ENCODE measurements at regions not wholly inside any gene's neighbourhood (a gene's known extent, or its start where the extent isn't known, plus 50 kb on each side); places are given as distances from the start of the nearest gene placed in this dataset.

GRCh38 chr18:78547817-78548216 lies 431.8 kb upstream of the SALL3 start:
- TF ChIP-seq POLR2AphosphoS5 (IDR thresholded peaks at IDR 0.05) = no peak
- intact Hi-C loops (cut with DNase I; ENCODE audit: low total_unique reads) = no loop called here
- H3K4me1 ChIP-seq = no peaks in the 10 kb centered on the region
- no peak overlapping the region for H3K27ac ChIP-seq
- H3K36me3 ChIP-seq = no peaks in the 10 kb centered on the region
- in situ Hi-C loops (cut with MboI; ENCODE audit: low pct_ligation_motif_present in 1 of 4, low pct_unique_long_range_greater_than_20kb in 1 of 4, low sequenced_read_pairs in 3 of 4) = no loop called here
- no peak overlapping the region for H3K4me3 ChIP-seq
- 91% methylated on average over 19 of the region's 19 CpGs; no CpG with 5 or more reads in 1 of the 2 donors for WGBS, 2 donors (ENCODE audit: low coverage in 1 of 2)
- DNase-seq = no peak
- H3K27me3 ChIP-seq = no peaks in the 10 kb centered on the region
- H3K9me3 ChIP-seq = no peaks in the 10 kb centered on the region

DNA sequence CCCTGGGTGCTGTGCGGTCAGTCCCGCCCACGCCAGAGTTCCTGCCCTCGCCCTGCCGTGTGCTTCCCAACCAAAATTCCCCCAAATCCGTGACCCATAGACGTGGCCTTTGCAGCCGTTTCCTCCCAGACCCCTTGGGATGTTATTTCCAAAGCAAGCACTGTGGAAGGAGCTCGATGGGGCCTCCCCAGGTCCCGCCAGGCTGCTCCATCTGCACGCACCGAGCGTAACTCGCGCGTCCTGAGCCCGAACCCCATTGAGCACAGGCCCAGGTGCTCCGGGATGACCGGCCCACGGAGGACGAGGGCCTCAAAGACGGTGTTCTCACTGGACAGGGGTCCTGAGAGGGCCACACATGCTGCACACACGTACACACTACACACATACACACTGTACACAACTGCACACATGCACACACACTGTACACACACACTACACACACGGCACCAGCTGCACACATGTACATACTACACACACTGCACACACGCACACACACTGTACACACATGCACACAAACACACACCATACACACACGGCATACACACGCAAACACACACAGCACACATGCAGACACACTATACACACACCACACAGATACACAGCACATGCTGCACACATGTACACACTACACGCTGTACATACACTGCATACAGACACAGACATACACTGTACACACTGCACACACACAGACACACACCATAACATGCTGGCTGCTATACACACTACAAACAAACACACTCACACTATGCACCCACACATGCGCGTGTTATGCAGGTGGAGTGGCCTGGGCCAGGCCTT lies 431.2 kb upstream of the SALL3 start:
- in situ Hi-C loops (cut with MboI; ENCODE audit: low pct_ligation_motif_present in 1 of 4, low pct_unique_long_range_greater_than_20kb in 1 of 4, low sequenced_read_pairs in 3 of 4) = no loop called here
- WGBS, 2 donors (ENCODE audit: low coverage in 1 of 2) = 95% methylated on average over 30 of the region's 30 CpGs; no CpG with 5 or more reads in 1 of the 2 donors
- Histone ChIP-seq H3K4me1 (no peaks in the 10 kb centered on the region), H3K27me3 (no peaks in the 10 kb centered on the region), H3K9me3 (no peaks in the 10 kb centered on the region), H3K36me3 (no peaks in the 10 kb centered on the region), H3K4me3 (no peak overlapping the region), H3K27ac (no peak overlapping the region)
- intact Hi-C loops (cut with DNase I; ENCODE audit: low total_unique reads) = no loop called here
- TF ChIP-seq, protein P1, sequence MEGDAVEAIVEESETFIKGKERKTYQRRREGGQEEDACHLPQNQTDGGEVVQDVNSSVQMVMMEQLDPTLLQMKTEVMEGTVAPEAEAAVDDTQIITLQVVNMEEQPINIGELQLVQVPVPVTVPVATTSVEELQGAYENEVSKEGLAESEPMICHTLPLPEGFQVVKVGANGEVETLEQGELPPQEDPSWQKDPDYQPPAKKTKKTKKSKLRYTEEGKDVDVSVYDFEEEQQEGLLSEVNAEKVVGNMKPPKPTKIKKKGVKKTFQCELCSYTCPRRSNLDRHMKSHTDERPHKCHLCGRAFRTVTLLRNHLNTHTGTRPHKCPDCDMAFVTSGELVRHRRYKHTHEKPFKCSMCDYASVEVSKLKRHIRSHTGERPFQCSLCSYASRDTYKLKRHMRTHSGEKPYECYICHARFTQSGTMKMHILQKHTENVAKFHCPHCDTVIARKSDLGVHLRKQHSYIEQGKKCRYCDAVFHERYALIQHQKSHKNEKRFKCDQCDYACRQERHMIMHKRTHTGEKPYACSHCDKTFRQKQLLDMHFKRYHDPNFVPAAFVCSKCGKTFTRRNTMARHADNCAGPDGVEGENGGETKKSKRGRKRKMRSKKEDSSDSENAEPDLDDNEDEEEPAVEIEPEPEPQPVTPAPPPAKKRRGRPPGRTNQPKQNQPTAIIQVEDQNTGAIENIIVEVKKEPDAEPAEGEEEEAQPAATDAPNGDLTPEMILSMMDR (IDR thresholded peaks at IDR 0.05) = no peak
- no peak for TF ChIP-seq POLR2A (IDR thresholded peaks at IDR 0.05)
- TF ChIP-seq EP300 (IDR thresholded peaks at IDR 0.05; ENCODE audit: low read depth) = no peak
- TF ChIP-seq POLR2AphosphoS5 (IDR thresholded peaks at IDR 0.05) = no peak
- DNase-seq = no peak

GRCh38 chr18:78549971-78550370 lies 429.6 kb upstream of the SALL3 start:
- WGBS, 2 donors (ENCODE audit: low coverage in 1 of 2) = 89 to 97% methylated on average over 5 to 8 of the region's 8 CpGs
- DNase-seq = no peak
- Histone ChIP-seq H3K4me1 (no peaks in the 10 kb centered on the region), H3K27ac (no peak overlapping the region), H3K9me3 (peaks cover 0 to 3% of the 10 kb centered on the region in 2 donors), H3K36me3 (no peaks in the 10 kb centered on the region), H3K27me3 (no peaks in the 10 kb centered on the region), H3K4me3 (no peak overlapping the region)
- in situ Hi-C loops (cut with MboI; ENCODE audit: low pct_ligation_motif_present in 1 of 4, low pct_unique_long_range_greater_than_20kb in 1 of 4, low sequenced_read_pairs in 3 of 4) (no loop called here), intact Hi-C loops (cut with DNase I; ENCODE audit: low total_unique reads) (no loop called here)
- TF ChIP-seq POLR2A (IDR thresholded peaks at IDR 0.05) (no peak), EP300 (IDR thresholded peaks at IDR 0.05; ENCODE audit: low read depth) (no peak), POLR2AphosphoS5 (IDR thresholded peaks at IDR 0.05) (no peak)
- TF ChIP-seq, protein P1 (IDR thresholded peaks at IDR 0.05) = no peak

- no peak for DNase-seq
- 33 to 79% methylated on average over 1 to 13 of the region's 13 CpGs for WGBS, 2 donors (ENCODE audit: low coverage in 1 of 2)
- Histone ChIP-seq H3K27me3 (no peaks in the 10 kb centered on the region), H3K4me1 (no peaks in the 10 kb centered on the region), H3K4me3 (no peak overlapping the region), H3K36me3 (no peaks in the 10 kb centered on the region), H3K27ac (no peak overlapping the region), H3K9me3 (peaks cover 0 to 5% of the 10 kb centered on the region in 2 donors)
- no peak for TF ChIP-seq EP300 (IDR thresholded peaks at IDR 0.05; ENCODE audit: low read depth)
- no peak for TF ChIP-seq POLR2AphosphoS5 (IDR thresholded peaks at IDR 0.05)
- TF ChIP-seq, protein P1 (IDR thresholded peaks at IDR 0.05) = no peak
- TF ChIP-seq POLR2A (IDR thresholded peaks at IDR 0.05) = no peak
- intact Hi-C loops (cut with DNase I; ENCODE audit: low total_unique reads) (no loop called here), in situ Hi-C loops (cut with MboI; ENCODE audit: low pct_ligation_motif_present in 1 of 4, low pct_unique_long_range_greater_than_20kb in 1 of 4, low sequenced_read_pairs in 3 of 4) (no loop called here)
Measured at GRCh38 chr18:78554944-78555608, 424.5 kb upstream of the SALL3 start.
